Activated naive CD4-positive, alpha-beta T cell treated with anti-CD3 and anti-CD28 coated beads, Interleukin-2, amount 50 U/mL, for 24 hours (primary cell): ENCODE measurements at regions not wholly inside any gene's neighbourhood (a gene's known extent, or its start where the extent isn't known, plus 50 kb on each side); places are given as distances from the start of the nearest gene placed in this dataset.

Experiments used
- H3K27ac Mint-ChIP-seq: one replicate; pipeline ENCODE4 v1.8.0; 2021; ENCODE audit warnings: mild to moderate bottlenecking, mixed read lengths
- H3K27me3 Mint-ChIP-seq: one replicate; pipeline ENCODE4 v1.8.0; 2021; ENCODE audit warnings: mixed read lengths
- H3K36me3 Mint-ChIP-seq: one replicate; pipeline ENCODE4 v1.8.0; 2021; ENCODE audit warnings: mixed read lengths
- H3K4me1 Mint-ChIP-seq: one replicate; pipeline ENCODE4 v1.8.0; 2021; ENCODE audit warnings: mixed read lengths
- H3K4me3 Mint-ChIP-seq: one replicate; pipeline ENCODE4 v1.8.0; 2021; ENCODE audit warnings: mild to moderate bottlenecking, mixed read lengths
- H3K9me3 Mint-ChIP-seq: one replicate; pipeline ENCODE4 v1.8.0; 2021; ENCODE audit warnings: mixed read lengths

DNA sequence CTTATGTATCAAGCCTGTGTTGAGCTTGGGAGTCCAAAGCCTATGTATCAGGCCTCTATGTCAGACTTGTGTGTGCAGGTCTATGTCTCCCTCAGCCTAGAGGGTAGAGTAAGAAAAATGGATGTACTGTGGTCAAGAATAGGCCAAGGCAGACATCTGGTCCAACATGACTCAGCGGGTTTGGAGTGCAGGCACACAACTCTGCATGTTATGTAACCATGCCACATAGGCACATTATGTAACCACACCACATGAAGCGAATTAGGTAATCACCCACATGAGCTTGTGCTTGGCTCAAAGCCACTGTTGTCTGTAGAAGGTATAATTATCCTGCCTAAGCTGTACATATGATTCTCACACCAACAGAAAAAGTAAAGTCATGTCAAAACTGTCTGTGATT lies 1190.5 kb upstream of the EYS start:
- H3K4me3 Mint-ChIP-seq, result no peak overlapping the region
- H3K4me1 Mint-ChIP-seq, result no peaks in the 10 kb centered on the region
- H3K27ac Mint-ChIP-seq, result no peak overlapping the region
- no peaks in the 10 kb centered on the region for H3K36me3 Mint-ChIP-seq
- no peaks in the 10 kb centered on the region for H3K27me3 Mint-ChIP-seq
- peaks cover 21% of the 10 kb centered on the region for H3K9me3 Mint-ChIP-seq

GRCh38 chr6:66896415-66896814 lies 1189.4 kb upstream of the EYS start:
- Mint-ChIP-seq H3K27me3 (no peaks in the 10 kb centered on the region), H3K9me3 (peaks cover 21% of the 10 kb centered on the region), H3K27ac (no peak overlapping the region)

DNA sequence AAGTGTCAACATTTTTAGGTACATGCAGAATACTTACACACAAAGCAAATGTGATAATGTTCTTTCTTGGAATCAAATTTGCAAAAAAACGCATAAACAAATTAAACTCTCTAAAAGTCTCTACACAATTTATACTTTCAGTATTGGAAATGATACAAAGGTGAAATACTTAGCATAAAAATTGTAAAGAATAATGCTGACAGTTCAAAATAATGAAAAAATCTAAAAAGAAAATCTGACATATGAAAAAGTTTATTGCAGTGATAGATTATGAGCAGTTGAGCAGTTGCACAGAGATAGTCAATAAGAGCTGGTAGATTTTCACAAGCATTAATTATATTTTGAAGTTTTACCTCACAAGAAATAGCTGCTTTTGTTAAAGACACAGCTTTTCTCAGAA lies 1176.4 kb upstream of the EYS start:
- Mint-ChIP-seq H3K27ac (no peak overlapping the region), H3K4me3 (no peak overlapping the region), H3K27me3 (no peaks in the 10 kb centered on the region), H3K4me1 (no peaks in the 10 kb centered on the region), H3K9me3 (peaks cover 17% of the 10 kb centered on the region), H3K36me3 (no peaks in the 10 kb centered on the region)

More at GRCh38 chr6:66896415-66896814, 1189.4 kb upstream of the EYS start:
- no peaks in the 10 kb centered on the region for H3K4me1 Mint-ChIP-seq
- H3K4me3 Mint-ChIP-seq, result no peak overlapping the region
- no peaks in the 10 kb centered on the region for H3K36me3 Mint-ChIP-seq

DNA sequence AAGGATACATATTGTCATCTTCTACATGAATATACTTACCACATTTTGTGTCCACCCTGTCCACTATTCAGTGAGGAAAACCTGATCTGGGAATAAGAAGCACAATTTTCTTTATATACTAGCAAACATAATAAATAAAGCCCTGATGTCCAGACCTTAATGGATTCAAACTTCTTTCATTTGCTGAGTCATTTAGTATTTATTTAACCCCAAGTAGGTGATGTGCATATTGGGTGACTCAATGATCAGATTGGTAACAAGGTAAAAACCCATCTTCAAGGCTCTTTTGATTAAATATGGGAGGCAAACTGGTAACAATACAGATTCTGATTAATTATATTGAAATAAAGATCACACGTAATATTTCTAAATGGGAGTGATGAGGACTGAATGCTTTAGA lies 1159.8 kb upstream of the EYS start:
- Mint-ChIP-seq H3K27me3 (no peaks in the 10 kb centered on the region), H3K9me3 (peaks cover 5% of the 10 kb centered on the region), H3K27ac (no peak overlapping the region), H3K36me3 (no peaks in the 10 kb centered on the region), H3K4me3 (no peak overlapping the region), H3K4me1 (no peaks in the 10 kb centered on the region)

- Mint-ChIP-seq H3K4me3 (no peak overlapping the region), H3K27ac (no peak overlapping the region), H3K4me1 (no peaks in the 10 kb centered on the region), H3K9me3 (peaks cover 5% of the 10 kb centered on the region), H3K27me3 (no peaks in the 10 kb centered on the region), H3K36me3 (no peaks in the 10 kb centered on the region)
Measured at GRCh38 chr6:66865771-66866170, 1158.7 kb upstream of the EYS start.

- H3K4me3 Mint-ChIP-seq, result no peak overlapping the region
- no peaks in the 10 kb centered on the region for H3K36me3 Mint-ChIP-seq
- no peaks in the 10 kb centered on the region for H3K27me3 Mint-ChIP-seq
- no peaks in the 10 kb centered on the region for H3K4me1 Mint-ChIP-seq
- H3K27ac Mint-ChIP-seq, result no peak overlapping the region
- no peaks in the 10 kb centered on the region for H3K9me3 Mint-ChIP-seq
Measured at GRCh38 chr6:66861007-66861541, 1154.0 kb upstream of the EYS start.

GRCh38 chr6:66860328-66860727 lies 1153.3 kb upstream of the EYS start:
- H3K27me3 Mint-ChIP-seq, result no peaks in the 10 kb centered on the region
- no peaks in the 10 kb centered on the region for H3K36me3 Mint-ChIP-seq
- no peaks in the 10 kb centered on the region for H3K9me3 Mint-ChIP-seq
- no peaks in the 10 kb centered on the region for H3K4me1 Mint-ChIP-seq
- no peak overlapping the region for H3K27ac Mint-ChIP-seq
- H3K4me3 Mint-ChIP-seq, result no peak overlapping the region

GRCh38 chr6:66858196-66858595 lies 1151.2 kb upstream of the EYS start:
- Mint-ChIP-seq H3K36me3 (no peaks in the 10 kb centered on the region), H3K27ac (no peak overlapping the region)

DNA sequence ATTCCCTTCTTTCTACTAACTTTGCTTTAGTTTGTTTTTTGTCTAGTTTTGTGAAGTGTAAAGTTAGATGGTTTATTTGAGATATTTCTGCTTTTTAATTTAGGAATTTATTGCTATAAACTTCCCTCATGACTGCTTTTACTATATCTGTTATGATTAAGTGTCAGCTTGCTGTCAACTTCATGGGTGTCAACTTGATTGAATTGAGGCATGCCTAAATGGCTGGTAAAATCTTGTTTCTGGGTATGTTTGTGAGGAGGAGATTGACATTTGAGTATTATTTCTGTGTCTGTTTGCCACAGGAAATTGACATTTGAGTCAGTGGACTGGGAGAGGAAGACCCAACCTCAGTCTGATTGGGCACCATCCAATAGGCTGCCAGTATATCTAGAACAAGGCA lies 1147.0 kb upstream of the EYS start:
- no peaks in the 10 kb centered on the region for H3K27me3 Mint-ChIP-seq
- H3K27ac Mint-ChIP-seq, result no peak overlapping the region
- no peak overlapping the region for H3K4me3 Mint-ChIP-seq
- H3K36me3 Mint-ChIP-seq, result no peaks in the 10 kb centered on the region
- H3K4me1 Mint-ChIP-seq, result no peaks in the 10 kb centered on the region
- H3K9me3 Mint-ChIP-seq, result peaks cover 6% of the 10 kb centered on the region

More at GRCh38 chr6:66858196-66858595, 1151.2 kb upstream of the EYS start:
- no peaks in the 10 kb centered on the region for H3K4me1 Mint-ChIP-seq
- no peaks in the 10 kb centered on the region for H3K27me3 Mint-ChIP-seq
- no peak overlapping the region for H3K4me3 Mint-ChIP-seq
- no peaks in the 10 kb centered on the region for H3K9me3 Mint-ChIP-seq

GRCh38 chr6:66851930-66852329 lies 1144.9 kb upstream of the EYS start:
- Mint-ChIP-seq H3K4me3 (no peak overlapping the region), H3K4me1 (no peaks in the 10 kb centered on the region), H3K27me3 (no peaks in the 10 kb centered on the region), H3K36me3 (no peaks in the 10 kb centered on the region), H3K27ac (no peak overlapping the region), H3K9me3 (peaks cover 6% of the 10 kb centered on the region)

DNA sequence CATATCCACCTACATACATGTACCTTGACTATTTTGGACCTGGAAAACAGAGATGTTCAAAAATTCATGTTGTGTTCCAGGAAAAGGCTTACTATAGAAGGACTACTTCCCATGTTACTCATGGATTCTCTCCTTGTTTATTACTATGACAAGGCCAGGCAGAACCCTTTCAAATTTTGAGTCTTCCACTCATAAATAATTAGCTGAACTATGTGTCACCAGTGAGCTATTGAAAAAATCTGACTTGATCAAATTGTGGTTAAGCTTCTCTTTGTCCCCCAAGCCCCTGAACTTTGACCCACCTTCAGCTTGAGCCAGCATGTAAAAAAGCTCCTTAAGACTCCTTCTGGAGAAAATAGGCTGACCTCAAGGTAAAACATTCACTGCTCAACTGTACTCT lies 1142.8 kb upstream of the EYS start:
- H3K9me3 Mint-ChIP-seq, result peaks cover 6% of the 10 kb centered on the region
- no peak overlapping the region for H3K4me3 Mint-ChIP-seq
- no peaks in the 10 kb centered on the region for H3K27me3 Mint-ChIP-seq
- no peaks in the 10 kb centered on the region for H3K4me1 Mint-ChIP-seq
- no peaks in the 10 kb centered on the region for H3K36me3 Mint-ChIP-seq
- H3K27ac Mint-ChIP-seq, result no peak overlapping the region

DNA sequence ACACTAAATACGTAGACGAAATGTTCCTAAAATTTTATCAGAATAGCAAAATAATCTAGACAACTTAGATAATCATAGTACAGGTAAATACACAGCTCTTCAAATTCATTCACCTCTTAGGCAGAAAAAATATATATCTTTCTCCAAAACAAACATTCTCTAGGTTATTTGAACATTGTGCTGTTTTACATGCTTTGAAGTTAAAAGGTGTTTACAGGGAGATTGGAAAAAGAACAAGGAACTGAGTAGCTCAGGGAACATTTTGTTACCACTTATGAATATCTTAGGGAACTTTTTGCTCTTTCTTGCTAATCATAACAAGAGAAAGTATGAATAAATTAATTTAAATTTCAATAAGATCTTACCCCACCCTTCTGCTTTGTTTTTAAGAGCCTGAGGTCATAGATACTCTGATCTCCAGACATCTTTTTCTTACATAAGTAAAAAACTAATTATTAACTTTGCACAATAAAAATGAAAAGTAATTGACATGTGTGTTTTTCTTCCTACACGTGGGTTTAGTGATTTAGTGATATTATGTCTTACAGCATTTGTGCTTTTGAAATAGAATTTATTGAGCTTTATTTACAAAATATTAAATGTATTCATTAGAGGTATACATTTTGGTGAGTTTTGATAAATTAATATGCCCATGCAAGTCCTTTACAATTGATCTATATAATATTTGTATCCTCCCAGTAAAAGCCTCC lies 1141.4 kb upstream of the EYS start:
- H3K4me1 Mint-ChIP-seq, result no peaks in the 10 kb centered on the region
- no peaks in the 10 kb centered on the region for H3K27me3 Mint-ChIP-seq
- H3K4me3 Mint-ChIP-seq, result no peak overlapping the region
- H3K36me3 Mint-ChIP-seq, result no peaks in the 10 kb centered on the region
- no peak overlapping the region for H3K27ac Mint-ChIP-seq
- peaks cover 6% of the 10 kb centered on the region for H3K9me3 Mint-ChIP-seq

- H3K4me3 Mint-ChIP-seq, result no peak overlapping the region
- H3K4me1 Mint-ChIP-seq, result no peaks in the 10 kb centered on the region
- H3K36me3 Mint-ChIP-seq, result no peaks in the 10 kb centered on the region
- H3K9me3 Mint-ChIP-seq, result peaks cover 9% of the 10 kb centered on the region
- H3K27me3 Mint-ChIP-seq, result no peaks in the 10 kb centered on the region
- H3K27ac Mint-ChIP-seq, result no peak overlapping the region
Measured at GRCh38 chr6:66838764-66839163, 1131.7 kb upstream of the EYS start.

GRCh38 chr6:66825539-66825938 lies 1118.5 kb upstream of the EYS start:
- Mint-ChIP-seq H3K4me3 (no peak overlapping the region), H3K36me3 (no peaks in the 10 kb centered on the region), H3K4me1 (no peaks in the 10 kb centered on the region), H3K27me3 (no peaks in the 10 kb centered on the region), H3K9me3 (no peaks in the 10 kb centered on the region), H3K27ac (no peak overlapping the region)

GRCh38 chr6:66814156-66814555 lies 1107.1 kb upstream of the EYS start:
- Mint-ChIP-seq H3K4me1 (no peaks in the 10 kb centered on the region), H3K9me3 (peaks cover 4% of the 10 kb centered on the region), H3K36me3 (no peaks in the 10 kb centered on the region)

DNA sequence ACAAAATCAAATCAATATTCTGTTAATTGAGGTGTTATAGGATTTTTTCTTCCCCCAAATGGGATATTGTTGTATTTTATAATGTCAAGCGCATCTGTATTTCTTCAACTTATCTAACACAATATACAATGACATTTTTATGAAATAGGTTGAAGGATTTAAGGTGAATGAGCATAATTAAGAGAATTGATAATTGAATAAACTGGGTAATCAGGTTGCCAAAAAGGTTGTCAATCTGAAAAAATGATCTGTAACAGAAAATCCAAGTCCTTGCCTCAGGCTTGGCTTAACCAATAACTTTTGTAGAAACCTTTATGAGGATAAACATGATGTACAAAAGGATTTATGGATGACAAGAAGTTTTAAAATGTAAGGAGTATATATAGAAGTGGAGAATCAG lies 1101.7 kb upstream of the EYS start:
- no peaks in the 10 kb centered on the region for H3K36me3 Mint-ChIP-seq
- H3K4me3 Mint-ChIP-seq, result no peak overlapping the region
- H3K27ac Mint-ChIP-seq, result no peak overlapping the region
- H3K4me1 Mint-ChIP-seq, result no peaks in the 10 kb centered on the region
- H3K27me3 Mint-ChIP-seq, result no peaks in the 10 kb centered on the region
- H3K9me3 Mint-ChIP-seq, result peaks cover 9% of the 10 kb centered on the region

More at GRCh38 chr6:66814156-66814555, 1107.1 kb upstream of the EYS start:
- Mint-ChIP-seq H3K27ac (no peak overlapping the region), H3K4me3 (no peak overlapping the region), H3K27me3 (no peaks in the 10 kb centered on the region)

- no peak overlapping the region for H3K4me3 Mint-ChIP-seq
- no peaks in the 10 kb centered on the region for H3K4me1 Mint-ChIP-seq
- H3K36me3 Mint-ChIP-seq, result no peaks in the 10 kb centered on the region
- no peaks in the 10 kb centered on the region for H3K27me3 Mint-ChIP-seq
- H3K27ac Mint-ChIP-seq, result no peak overlapping the region
- H3K9me3 Mint-ChIP-seq, result no peaks in the 10 kb centered on the region
Measured at GRCh38 chr6:66796987-66797386, 1090.0 kb upstream of the EYS start.
